Adrenal gland (tissue), 5 donors: ENCODE measurements at regions not wholly inside any gene's neighbourhood (a gene's known extent, or its start where the extent isn't known, plus 50 kb on each side); places are given as distances from the start of the nearest gene placed in this dataset.

ENCODE experiments used
- POLR2A ChIP-seq, 2 donors: fragments of 450-650 bp; IDR thresholded peaks; one replicate each; pipeline ENCODE4 v1.6.1; 2017; ENCODE audit warnings: antibody characterized with exemption in 2 of 2, mild to moderate bottlenecking in 2 of 2, moderate library complexity in 1 of 2
- TF ChIP-seq, protein P1 (sequence below), 6 experiments: fragments of 450-650 bp in 4 of 6; fragments of 200-600 bp in 2 of 6; sonication (generic) in 1 of 6; IDR thresholded peaks; 1 replicate in 5 of 6; 2 replicates in 1 of 6; pipeline versions ENCODE4 v1.5.1 to v1.8.0; 2016 to 2021; ENCODE audit warnings: antibody characterized with exemption in 6 of 6, mild to moderate bottlenecking in 2 of 6, moderate library complexity in 1 of 6
- donor health status: DM: no; HTN: no; CAD: no.

DNA sequence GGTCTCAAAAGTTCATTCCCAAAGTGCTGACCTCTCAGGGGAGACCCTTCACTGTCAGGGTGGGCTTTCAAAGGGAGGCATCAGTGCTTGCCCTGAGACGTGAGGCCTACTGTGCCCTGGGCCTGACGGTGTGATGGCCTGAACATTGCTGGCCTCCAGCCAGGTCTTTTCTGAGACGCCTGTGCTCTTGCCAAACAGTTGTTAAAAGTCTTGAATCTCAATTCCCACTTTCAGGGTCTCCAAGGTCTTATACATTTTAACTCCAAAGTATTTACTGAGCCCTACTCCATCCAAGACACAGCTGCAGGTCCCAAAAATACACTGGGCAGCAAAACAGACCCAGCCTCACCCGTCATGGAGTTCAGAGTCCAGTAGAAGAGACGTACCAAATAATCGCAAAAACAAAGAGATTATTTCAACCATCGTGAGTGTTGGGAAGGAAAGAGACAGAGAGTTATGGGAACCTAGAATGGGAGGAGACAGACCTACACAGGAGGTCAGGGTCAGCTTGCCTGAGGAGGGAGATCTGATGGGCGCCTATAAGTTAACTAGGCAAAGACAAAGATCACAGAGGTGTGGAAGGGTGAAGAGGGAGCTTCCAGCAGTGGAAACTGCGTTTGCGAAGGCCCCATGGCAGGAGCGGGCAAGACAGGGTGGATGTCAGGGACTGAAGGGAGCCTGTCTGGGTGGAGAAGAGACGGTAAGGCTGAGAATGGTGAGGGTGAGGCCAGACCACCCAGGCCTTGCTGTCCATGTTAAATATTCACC lies 446.3 kb downstream of the PREX1 start:
- TF ChIP-seq, protein P1, sequence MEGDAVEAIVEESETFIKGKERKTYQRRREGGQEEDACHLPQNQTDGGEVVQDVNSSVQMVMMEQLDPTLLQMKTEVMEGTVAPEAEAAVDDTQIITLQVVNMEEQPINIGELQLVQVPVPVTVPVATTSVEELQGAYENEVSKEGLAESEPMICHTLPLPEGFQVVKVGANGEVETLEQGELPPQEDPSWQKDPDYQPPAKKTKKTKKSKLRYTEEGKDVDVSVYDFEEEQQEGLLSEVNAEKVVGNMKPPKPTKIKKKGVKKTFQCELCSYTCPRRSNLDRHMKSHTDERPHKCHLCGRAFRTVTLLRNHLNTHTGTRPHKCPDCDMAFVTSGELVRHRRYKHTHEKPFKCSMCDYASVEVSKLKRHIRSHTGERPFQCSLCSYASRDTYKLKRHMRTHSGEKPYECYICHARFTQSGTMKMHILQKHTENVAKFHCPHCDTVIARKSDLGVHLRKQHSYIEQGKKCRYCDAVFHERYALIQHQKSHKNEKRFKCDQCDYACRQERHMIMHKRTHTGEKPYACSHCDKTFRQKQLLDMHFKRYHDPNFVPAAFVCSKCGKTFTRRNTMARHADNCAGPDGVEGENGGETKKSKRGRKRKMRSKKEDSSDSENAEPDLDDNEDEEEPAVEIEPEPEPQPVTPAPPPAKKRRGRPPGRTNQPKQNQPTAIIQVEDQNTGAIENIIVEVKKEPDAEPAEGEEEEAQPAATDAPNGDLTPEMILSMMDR (IDR thresholded peaks at IDR 0.05): no peak
- TF ChIP-seq POLR2A (IDR thresholded peaks at IDR 0.05): no peak
